MM.1S (cell line): ENCODE measurements at regions not wholly inside any gene's neighbourhood (a gene's known extent, or its start where the extent isn't known, plus 50 kb on each side); places are given as distances from the start of the nearest gene placed in this dataset.

ENCODE experiments used
- CTCF ChIP-seq: fragments of 300-600 bp; sonication (generic); IDR thresholded peaks from 2 replicates; pipeline ENCODE4 v1.5.1; 2016; ENCODE audit warnings: antibody characterized with exemption, low read length, mixed read lengths
- EZH2 ChIP-seq: fragments of 300-600 bp; sonication (generic); optimal IDR thresholded peaks from 2 replicates; pipeline ENCODE3; 2017; ENCODE audit warnings: low read depth, mild to moderate bottlenecking, antibody characterized with exemption, low read length, mixed read lengths
- EZH2phosphoT487 ChIP-seq: fragments of 300-600 bp; sonication (generic); IDR thresholded peaks from 2 replicates; pipeline ENCODE4 v1.6.1; 2018; ENCODE audit warnings: antibody characterized with exemption, low read length

- TF ChIP-seq CTCF (no peak), EZH2phosphoT487 (no peak), EZH2 (no peak)
Observed at GRCh38 chr4:107122736-107123135, 86.6 kb upstream of the DKK2 start.
